ENCODE measurements at regions not wholly inside any gene's neighbourhood (a gene's known extent, or its start where the extent isn't known, plus 50 kb on each side); places are given as distances from the start of the nearest gene placed in this dataset.

DNA sequence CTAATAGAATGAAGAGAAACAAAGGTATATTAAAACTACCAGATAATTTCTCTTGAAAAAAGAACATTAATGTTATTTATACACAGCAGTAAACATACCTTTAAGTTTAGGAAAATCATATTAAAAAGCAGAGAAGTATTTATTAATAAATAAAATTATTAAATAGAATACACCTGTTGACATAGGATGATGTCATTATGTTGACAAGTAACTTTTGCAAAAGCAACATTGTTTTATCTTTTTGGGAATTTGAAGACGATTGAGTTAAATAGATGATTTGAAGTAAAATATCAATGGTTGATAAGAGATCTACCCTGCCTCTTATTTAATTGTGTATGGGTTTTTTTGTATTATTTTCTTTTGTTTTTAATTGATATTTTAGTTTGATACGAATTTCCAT lies 711.1 kb upstream of the NUDT12 start:
- DNase-seq (ENCODE audit: low read depth, low spot score): no peak
- in situ Hi-C loops (cut with HindIII; ENCODE audit: low sequenced_read_pairs): no loop called here
- H3K4me3 ChIP-seq (ENCODE audit: low read depth, low read length): no peak overlapping the region
- TF ChIP-seq, protein P1, sequence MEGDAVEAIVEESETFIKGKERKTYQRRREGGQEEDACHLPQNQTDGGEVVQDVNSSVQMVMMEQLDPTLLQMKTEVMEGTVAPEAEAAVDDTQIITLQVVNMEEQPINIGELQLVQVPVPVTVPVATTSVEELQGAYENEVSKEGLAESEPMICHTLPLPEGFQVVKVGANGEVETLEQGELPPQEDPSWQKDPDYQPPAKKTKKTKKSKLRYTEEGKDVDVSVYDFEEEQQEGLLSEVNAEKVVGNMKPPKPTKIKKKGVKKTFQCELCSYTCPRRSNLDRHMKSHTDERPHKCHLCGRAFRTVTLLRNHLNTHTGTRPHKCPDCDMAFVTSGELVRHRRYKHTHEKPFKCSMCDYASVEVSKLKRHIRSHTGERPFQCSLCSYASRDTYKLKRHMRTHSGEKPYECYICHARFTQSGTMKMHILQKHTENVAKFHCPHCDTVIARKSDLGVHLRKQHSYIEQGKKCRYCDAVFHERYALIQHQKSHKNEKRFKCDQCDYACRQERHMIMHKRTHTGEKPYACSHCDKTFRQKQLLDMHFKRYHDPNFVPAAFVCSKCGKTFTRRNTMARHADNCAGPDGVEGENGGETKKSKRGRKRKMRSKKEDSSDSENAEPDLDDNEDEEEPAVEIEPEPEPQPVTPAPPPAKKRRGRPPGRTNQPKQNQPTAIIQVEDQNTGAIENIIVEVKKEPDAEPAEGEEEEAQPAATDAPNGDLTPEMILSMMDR (IDR thresholded peaks at IDR 0.05; ENCODE audit: low read depth, low read length): no peak

DNA sequence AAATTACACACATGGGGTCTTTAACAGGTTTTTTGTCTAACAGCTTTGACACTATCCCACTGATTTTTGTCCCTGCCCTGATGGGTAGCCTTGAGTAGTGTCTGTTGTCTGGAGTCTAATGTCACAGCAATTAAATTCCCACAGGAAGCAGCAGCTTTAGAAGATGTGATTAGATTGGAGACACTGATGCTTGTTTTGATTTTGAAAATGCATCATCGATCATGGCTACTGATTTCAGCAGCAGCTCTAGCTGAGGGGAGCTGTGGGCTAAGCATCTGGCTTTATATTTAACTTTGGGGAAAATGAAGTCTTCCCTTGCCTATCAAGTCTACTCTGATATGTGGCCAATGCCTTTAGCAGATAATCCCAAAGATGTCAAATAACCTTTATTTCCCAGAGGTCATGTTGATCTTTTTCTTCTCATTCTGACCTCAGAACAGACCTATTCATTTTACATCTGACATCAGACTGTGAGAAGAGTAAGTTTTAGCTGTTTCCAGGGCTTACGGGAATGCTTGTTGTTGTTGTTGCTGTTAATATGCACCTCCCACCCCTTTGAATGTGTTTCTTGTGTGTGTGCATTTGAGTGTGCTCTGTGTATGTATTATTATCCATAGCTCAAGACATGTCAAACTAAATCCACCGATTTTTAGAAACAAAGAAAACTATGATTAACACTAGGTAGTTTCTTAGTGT lies 704.9 kb upstream of the NUDT12 start:
- TF ChIP-seq, protein P1 (IDR thresholded peaks at IDR 0.05; ENCODE audit: low read depth, low read length): no peak
- no peak overlapping the region for H3K4me3 ChIP-seq (ENCODE audit: low read depth, low read length)
- in situ Hi-C loops (cut with HindIII; ENCODE audit: low sequenced_read_pairs): no loop called here
- no peak for DNase-seq (ENCODE audit: low read depth, low spot score)

DNA sequence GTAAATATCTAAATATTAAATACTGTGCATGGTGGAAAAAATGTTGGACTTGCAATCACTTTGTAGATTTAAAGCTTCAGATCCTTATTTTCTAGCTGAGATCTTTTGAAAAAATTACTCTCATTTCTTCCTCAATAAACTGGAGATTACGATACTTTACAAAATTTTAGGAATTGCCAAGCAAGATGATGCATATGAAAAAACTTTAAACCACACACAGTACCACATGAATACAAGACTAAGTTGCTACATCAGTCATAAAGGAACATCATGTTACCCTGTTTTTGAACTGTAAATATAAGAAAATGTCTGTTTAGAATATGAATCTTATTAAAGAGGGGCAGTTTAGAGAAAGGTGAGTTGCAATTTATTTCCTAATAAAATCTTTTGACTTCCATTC lies 703.6 kb upstream of the NUDT12 start:
- TF ChIP-seq, protein P1 (IDR thresholded peaks at IDR 0.05; ENCODE audit: low read depth, low read length): no peak
- DNase-seq (ENCODE audit: low read depth, low spot score): no peak
- in situ Hi-C loops (cut with HindIII; ENCODE audit: low sequenced_read_pairs): no loop called here
- H3K4me3 ChIP-seq (ENCODE audit: low read depth, low read length): no peak overlapping the region

DNA sequence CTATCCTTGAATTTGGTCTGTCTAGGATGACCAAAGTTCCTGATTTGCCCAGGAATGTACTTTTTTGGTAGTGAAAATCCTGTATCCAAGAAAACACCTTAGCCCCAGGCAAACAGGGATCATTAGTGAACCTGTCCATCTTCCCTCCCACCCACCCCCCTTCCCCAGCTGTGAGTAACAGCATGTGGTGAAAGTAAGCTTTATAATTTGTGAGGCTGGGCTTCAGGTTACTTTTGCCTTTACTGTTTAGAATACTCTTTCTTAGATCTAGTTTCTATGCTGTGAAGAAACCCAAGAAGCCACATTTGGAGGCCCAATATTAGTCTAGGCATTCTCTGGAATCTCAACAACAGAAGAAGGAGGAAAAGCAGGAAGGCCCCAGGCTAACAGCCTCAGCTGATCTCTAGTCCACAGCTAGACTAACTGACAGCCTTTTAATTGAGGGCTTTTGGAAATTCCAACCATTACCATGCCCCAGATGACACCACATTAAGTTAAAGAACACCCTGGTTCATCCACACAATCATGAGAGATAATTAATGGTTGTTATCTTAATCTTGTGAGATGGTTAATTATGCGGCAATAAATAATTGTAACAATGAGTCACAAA lies 703.0 kb upstream of the NUDT12 start:
- TF ChIP-seq, protein P1 (IDR thresholded peaks at IDR 0.05; ENCODE audit: low read depth, low read length): no peak
- no peak for DNase-seq (ENCODE audit: low read depth, low spot score)
- H3K4me3 ChIP-seq (ENCODE audit: low read depth, low read length): no peak overlapping the region
- in situ Hi-C loops (cut with HindIII; ENCODE audit: low sequenced_read_pairs): no loop called here

DNA sequence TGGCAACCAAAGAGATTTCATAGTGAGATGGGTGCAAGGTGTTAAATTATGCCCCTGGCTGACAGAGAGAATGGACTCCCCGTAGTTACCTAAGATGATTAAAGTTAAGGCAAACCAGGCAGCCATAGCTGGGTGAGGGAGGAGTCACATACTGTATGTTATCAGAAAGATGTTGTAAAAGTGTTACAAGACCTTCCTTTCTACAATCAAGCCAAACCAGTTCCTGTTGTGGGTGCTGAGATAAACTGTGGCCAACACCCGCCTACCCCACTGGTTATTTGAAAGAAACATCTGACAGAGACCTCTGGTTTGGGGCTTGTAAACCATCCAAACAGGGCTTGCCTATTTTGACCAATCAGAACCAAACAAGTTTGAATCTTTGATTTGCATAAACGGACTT lies 684.7 kb upstream of the NUDT12 start:
- DNase-seq (ENCODE audit: low read depth, low spot score): no peak
- no peak overlapping the region for H3K4me3 ChIP-seq (ENCODE audit: low read depth, low read length)
- TF ChIP-seq, protein P1 (IDR thresholded peaks at IDR 0.05; ENCODE audit: low read depth, low read length): no peak
- in situ Hi-C loops (cut with HindIII; ENCODE audit: low sequenced_read_pairs): no loop called here

DNA sequence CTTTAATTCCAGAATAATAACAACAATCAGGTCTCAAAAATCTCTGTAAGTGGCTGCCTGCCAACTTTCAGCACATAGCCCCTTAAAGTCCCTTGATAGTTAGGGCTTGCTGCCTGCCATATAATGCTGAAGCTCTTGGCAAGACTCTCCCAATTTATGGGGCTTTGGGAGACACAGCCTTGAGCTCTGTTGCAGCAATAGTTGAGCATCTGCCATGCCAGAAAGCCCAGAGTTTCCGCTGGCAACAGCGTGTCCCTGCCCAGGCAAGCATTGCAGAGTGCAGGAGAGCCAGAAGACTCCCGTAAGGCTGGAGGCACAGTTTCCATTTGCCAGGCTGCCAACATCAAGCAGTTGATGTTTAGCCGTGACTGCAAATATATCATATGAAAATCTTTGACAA lies 678.5 kb upstream of the NUDT12 start:
- DNase-seq (ENCODE audit: low read depth, low spot score): peak; percentile 5
- TF ChIP-seq, protein P1 (IDR thresholded peaks at IDR 0.05; ENCODE audit: low read depth, low read length): no peak
- no peak overlapping the region for H3K4me3 ChIP-seq (ENCODE audit: low read depth, low read length)
- in situ Hi-C loops (cut with HindIII; ENCODE audit: low sequenced_read_pairs): no loop called here
